ENCODE measurements at regions not wholly inside any gene's neighbourhood (a gene's known extent, or its start where the extent isn't known, plus 50 kb on each side); places are given as distances from the start of the nearest gene placed in this dataset.
A peak's percentile ranks its signal among the peaks of the same experiment; 100 is the strongest.

DNA sequence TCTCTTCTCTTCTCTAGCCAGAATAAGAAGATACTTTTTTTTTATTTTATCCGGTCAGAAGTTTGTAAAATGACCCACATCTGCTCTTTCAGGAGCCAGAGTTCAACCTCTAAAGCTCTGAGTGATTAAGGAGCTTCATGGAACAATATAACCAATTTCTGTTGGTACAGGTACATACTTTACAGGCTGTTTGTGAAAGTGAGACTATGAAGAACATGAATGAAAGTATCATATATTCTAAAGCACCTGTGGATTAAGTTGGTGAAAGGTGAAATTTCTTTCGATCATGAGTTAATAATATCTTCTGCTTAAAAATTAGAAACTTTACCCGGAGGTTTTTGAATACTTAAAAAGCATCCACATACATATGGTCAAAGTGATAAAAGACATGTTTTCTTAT is 65.2 kb downstream of the DMRT2 start:
- no peak overlapping the region for H3K4me3 ChIP-seq (replicated peaks; ENCODE audit: low read depth, low read length)
- DNase-seq (ENCODE audit: low read depth), result no peak
- no peak for TF ChIP-seq CTCF (IDR thresholded peaks at IDR 0.05; ENCODE audit: low read length, missing control alignments)

- H3K4me3 ChIP-seq (replicated peaks; ENCODE audit: low read depth, low read length), result no peak overlapping the region
- DNase-seq (ENCODE audit: low read depth), result no peak
- TF ChIP-seq CTCF (IDR thresholded peaks at IDR 0.05; ENCODE audit: low read length, missing control alignments), result no peak
Observed at GRCh38 chr9:1117439-1117838, 67.3 kb downstream of the DMRT2 start.

DNA sequence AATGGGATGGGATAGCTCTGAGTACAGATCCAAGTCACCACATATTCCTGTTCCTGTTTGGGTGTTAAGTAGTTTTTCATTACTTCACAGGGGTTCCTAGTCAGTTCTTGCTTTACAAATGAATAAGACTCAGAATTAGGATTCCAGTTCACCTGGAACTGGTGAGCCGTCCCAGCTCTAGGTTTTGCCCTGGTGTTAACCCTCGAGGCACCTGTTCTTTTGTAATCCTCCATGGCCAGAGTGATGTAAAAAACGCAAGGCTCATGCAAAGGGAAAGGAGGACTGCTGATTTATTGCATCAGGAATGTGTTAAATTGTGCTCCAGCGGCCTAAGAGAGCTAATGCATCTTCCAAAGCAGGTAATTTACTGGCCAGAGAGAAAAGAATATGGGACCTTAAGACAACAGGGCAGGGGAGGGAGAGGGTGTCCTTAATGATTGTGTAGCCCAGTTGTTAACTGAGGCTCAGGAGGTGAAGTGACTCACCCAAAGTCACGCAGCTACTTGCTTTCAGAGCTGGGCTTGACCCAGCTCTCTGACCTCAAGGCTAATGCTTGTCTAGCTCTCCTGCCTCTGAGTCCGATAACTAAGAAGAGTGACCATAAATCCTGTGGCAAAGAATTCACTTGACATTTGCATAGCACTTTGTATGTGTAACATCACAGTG is 70.5 kb downstream of the DMRT2 start:
- DNase-seq (ENCODE audit: low read depth), result no peak
- TF ChIP-seq CTCF (IDR thresholded peaks at IDR 0.05; ENCODE audit: low read length, missing control alignments), result no peak
- no peak overlapping the region for H3K4me3 ChIP-seq (replicated peaks; ENCODE audit: low read depth, low read length)

- H3K4me3 ChIP-seq (replicated peaks; ENCODE audit: low read depth, low read length), result no peak overlapping the region
- peak; percentile 28 for DNase-seq (ENCODE audit: low read depth)
- no peak for TF ChIP-seq CTCF (IDR thresholded peaks at IDR 0.05; ENCODE audit: low read length, missing control alignments)
Observed at GRCh38 chr9:1125741-1126140, 75.6 kb downstream of the DMRT2 start.

GRCh38 chr9:1128046-1128445 is 77.9 kb downstream of the DMRT2 start:
- TF ChIP-seq CTCF (IDR thresholded peaks at IDR 0.05; ENCODE audit: low read length, missing control alignments), result no peak
- no peak for DNase-seq (ENCODE audit: low read depth)
- H3K4me3 ChIP-seq (replicated peaks; ENCODE audit: low read depth, low read length), result no peak overlapping the region

DNA sequence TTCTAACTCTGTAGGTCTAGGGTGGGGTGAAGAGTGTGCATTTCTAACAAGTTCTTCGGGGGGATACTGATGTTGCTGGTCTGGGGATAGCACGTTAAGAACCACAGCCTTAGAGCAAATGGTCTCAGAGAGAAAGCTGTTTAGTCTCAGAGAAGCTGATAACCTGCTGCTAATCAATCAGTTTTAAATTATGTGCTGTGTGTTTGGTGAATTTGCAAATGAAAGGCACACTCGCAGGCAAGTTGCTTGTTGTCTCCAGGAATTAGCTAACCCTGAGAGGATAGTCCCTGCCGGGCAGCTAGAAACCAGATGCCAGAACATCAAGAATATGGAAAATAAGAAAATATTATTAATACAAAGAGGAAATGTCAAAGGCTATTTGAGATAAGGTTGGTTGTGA is 79.2 kb downstream of the DMRT2 start:
- TF ChIP-seq CTCF (IDR thresholded peaks at IDR 0.05; ENCODE audit: low read length, missing control alignments), result no peak
- H3K4me3 ChIP-seq (replicated peaks; ENCODE audit: low read depth, low read length), result no peak overlapping the region
- DNase-seq (ENCODE audit: low read depth), result no peak

GRCh38 chr9:1140057-1140456 is 89.9 kb downstream of the DMRT2 start:
- H3K4me3 ChIP-seq (replicated peaks; ENCODE audit: low read depth, low read length), result no peak overlapping the region
- no peak for TF ChIP-seq CTCF (IDR thresholded peaks at IDR 0.05; ENCODE audit: low read length, missing control alignments)
- no peak for DNase-seq (ENCODE audit: low read depth)

Measured in fibroblast of pulmonary artery (primary cell).